Body of pancreas (tissue), 4 donors: ENCODE measurements at regions not wholly inside any gene's neighbourhood (a gene's known extent, or its start where the extent isn't known, plus 50 kb on each side); places are given as distances from the start of the nearest gene placed in this dataset.
"Not testable (repeated sequence)": the region's sequence is repeated elsewhere in the genome, so short reads cannot be mapped to it uniquely, and the experiment has no call there.

Source experiments
- ATAC-seq: fragments of 150-250 bp; one replicate; pipeline ENCODE4 v1.9.1; 2016
- DNase-seq, 4 donors: peaks; one replicate each; pipeline ENCODE4 v3.0.0-alpha.2; 2019
- H3K27ac ChIP-seq, 4 donors: fragments of 200-600 bp; sonication (generic); 1 replicate in 3 of 4; 2 replicates in 1 of 4; pipeline versions ENCODE4 v1.5.1 to v1.6.1; 2016 to 2019; ENCODE audit warnings: mild to moderate bottlenecking in 1 of 4, mixed read lengths in 1 of 4, moderate library complexity in 1 of 4
- H3K27me3 ChIP-seq, 2 donors: fragments of 200-600 bp; sonication (generic); one replicate each; pipeline ENCODE4 v1.6.0; 2016; ENCODE audit warnings: mild to moderate bottlenecking in 1 of 2
- H3K36me3 ChIP-seq, 2 donors: fragments of 200-600 bp; sonication (generic); replicated peaks in 1 of 2; 2 replicates each; pipeline ENCODE4 v1.5.1; 2016; ENCODE audit warnings: low read depth in 2 of 2; ENCODE audit not compliant: insufficient read depth in 1 of 2
- H3K4me1 ChIP-seq: fragments of 200-600 bp; sonication (generic); one replicate; pipeline ENCODE4 v1.6.0; 2016
- H3K4me3 ChIP-seq, 2 donors: fragments of 200-600 bp; sonication (generic); 1 replicate in 1 of 2; 2 replicates in 1 of 2; pipeline ENCODE4 v1.5.1; 2016 to 2019
- H3K9me3 ChIP-seq, 3 donors: fragments of 200-600 bp; sonication (generic); 1 replicate in 2 of 3; 2 replicates in 1 of 3; pipeline ENCODE4 v1.5.1; 2016
- CTCF ChIP-seq, 7 experiments: fragments of 450-650 bp in 4 of 7; fragments of 200-600 bp in 3 of 7; sonication (generic) in 3 of 7; IDR thresholded peaks; one replicate each; pipeline ENCODE4 v1.5.1; 2016 to 2019; ENCODE audit warnings: antibody characterized with exemption in 7 of 7
- POLR2A ChIP-seq, 3 donors: fragments of 450-650 bp; IDR thresholded peaks; one replicate each; pipeline ENCODE4 v1.6.1; 2016; ENCODE audit warnings: antibody characterized with exemption in 3 of 3, mild to moderate bottlenecking in 2 of 3
- WGBS, 2 donors: methylation state at CpG; one replicate each; pipeline ENCODE4 v1.1.5; 2017; 5-methylcytosine and 5-hydroxymethylcytosine counted together
- intact Hi-C: fragments of 100-400 bp; cut with DNase I; formaldehyde crosslinking; loops from one replicate; pipeline ENCODE4 v1.15.1; 2023

- DNase-seq, result no peak
- ATAC-seq, result no peak
- Histone ChIP-seq H3K36me3 (no peaks in the 10 kb centered on the region), H3K4me1 (no peaks in the 10 kb centered on the region), H3K4me3 (no peak overlapping the region), H3K9me3 (no peaks in the 10 kb centered on the region), H3K27ac (no peak overlapping the region), H3K27me3 (no peaks in the 10 kb centered on the region)
- WGBS, 2 donors, result 33 to 38% methylated on average over 2 of the region's 2 CpGs
- intact Hi-C loops, result no loop called here
- TF ChIP-seq CTCF (IDR thresholded peaks at IDR 0.05), result no peak
- TF ChIP-seq POLR2A (IDR thresholded peaks at IDR 0.05), result no peak
Measured at GRCh38 chr4:107363125-107363524, 327.0 kb upstream of the DKK2 start.

DNA sequence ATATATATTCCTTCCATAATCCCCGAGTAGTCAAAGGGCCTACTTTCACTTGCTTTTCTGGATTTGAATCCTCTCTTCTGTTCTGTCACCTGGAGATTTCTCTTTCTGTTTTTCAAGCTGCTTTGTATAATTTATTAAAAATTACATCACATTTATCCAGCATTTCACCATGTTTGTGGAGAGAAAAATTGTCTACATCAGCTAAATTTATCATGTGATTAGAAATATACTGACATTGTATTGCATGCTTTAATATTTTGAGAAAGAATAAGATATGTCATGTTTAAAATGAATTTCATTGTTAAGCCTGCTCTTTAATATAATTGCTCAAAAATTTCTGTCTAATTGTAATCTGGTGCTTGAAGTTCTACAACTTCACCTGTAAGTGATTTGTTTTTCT is 323.1 kb upstream of the DKK2 start:
- TF ChIP-seq POLR2A (IDR thresholded peaks at IDR 0.05) (no peak), CTCF (IDR thresholded peaks at IDR 0.05) (no peak)
- H3K9me3 ChIP-seq, result no peaks in the 10 kb centered on the region
- DNase-seq, result no peak
- H3K27me3 ChIP-seq, result no peaks in the 10 kb centered on the region
- H3K27ac ChIP-seq, result no peak overlapping the region
- no peaks in the 10 kb centered on the region for H3K36me3 ChIP-seq
- H3K4me1 ChIP-seq, result no peaks in the 10 kb centered on the region
- no peak for ATAC-seq
- WGBS, 2 donors, result 53 to 81% methylated on average over 1 of the region's 1 CpG
- no peak overlapping the region for H3K4me3 ChIP-seq
- intact Hi-C loops, result no loop called here

DNA sequence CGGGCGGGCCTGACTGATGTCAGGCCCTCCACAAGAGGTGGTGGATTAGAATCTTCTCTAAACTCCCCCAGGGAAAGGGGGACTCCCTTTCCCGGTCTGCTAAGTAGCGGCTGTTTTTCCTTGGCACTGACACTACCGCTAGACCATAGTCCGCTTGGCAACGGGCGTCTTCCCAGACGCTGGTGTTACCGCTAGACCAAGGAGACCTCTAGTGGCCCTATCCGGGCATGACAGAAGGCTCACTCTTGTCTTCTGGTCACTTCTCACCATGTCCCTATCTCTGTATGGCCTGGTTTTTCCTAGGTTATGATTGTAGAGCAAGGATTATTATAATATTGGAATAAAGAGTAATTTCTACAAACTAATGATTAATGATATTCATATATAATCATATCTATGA is 318.2 kb upstream of the DKK2 start:
- intact Hi-C loops, H3K27me3 ChIP-seq, H3K9me3 ChIP-seq, ATAC-seq, DNase-seq, H3K36me3 ChIP-seq, H3K4me3 ChIP-seq, H3K27ac ChIP-seq, H3K4me1 ChIP-seq: not testable (repeated sequence)
- WGBS, 2 donors, result 57 to 65% methylated on average over 11 of the region's 11 CpGs

- no peaks in the 10 kb centered on the region for H3K4me1 ChIP-seq
- H3K9me3 ChIP-seq, result no peaks in the 10 kb centered on the region
- H3K27me3 ChIP-seq, result no peaks in the 10 kb centered on the region
- intact Hi-C loops, result no loop called here
- TF ChIP-seq CTCF (IDR thresholded peaks at IDR 0.05) (no peak), POLR2A (IDR thresholded peaks at IDR 0.05) (no peak)
- H3K27ac ChIP-seq, result no peak overlapping the region
- ATAC-seq (no peak), DNase-seq (no peak)
- no peak overlapping the region for H3K4me3 ChIP-seq
- no peaks in the 10 kb centered on the region for H3K36me3 ChIP-seq
Measured at GRCh38 chr4:107351196-107351595, 315.1 kb upstream of the DKK2 start.

DNA sequence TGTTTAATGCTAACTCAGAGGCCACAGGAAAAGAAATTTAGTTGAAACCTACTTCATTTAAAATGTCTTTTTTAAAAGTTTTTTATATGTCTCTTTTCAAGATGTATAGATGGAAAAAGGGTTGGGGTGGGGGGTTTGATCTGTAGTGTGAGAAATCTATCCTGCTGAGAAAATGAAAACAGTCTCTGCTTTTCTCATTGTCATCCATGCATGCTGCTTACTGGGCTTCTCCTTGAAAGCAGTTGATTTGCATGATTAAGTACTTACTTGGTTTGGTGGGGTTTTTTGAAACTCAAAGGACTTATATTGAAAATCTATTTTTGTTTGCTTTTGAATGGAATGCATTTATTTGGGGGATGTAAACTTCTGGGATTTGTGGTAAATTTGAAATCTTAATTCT is 313.6 kb upstream of the DKK2 start:
- DNase-seq (no peak), ATAC-seq (no peak)
- Histone ChIP-seq H3K27ac (no peak overlapping the region), H3K27me3 (no peaks in the 10 kb centered on the region), H3K4me3 (no peak overlapping the region), H3K4me1 (no peaks in the 10 kb centered on the region), H3K9me3 (no peaks in the 10 kb centered on the region), H3K36me3 (no peaks in the 10 kb centered on the region)
- intact Hi-C loops, result no loop called here
- TF ChIP-seq POLR2A (IDR thresholded peaks at IDR 0.05), result no peak
- no peak for TF ChIP-seq CTCF (IDR thresholded peaks at IDR 0.05)
